Mucosa of descending colon (tissue), 3 donors: ENCODE measurements at regions not wholly inside any gene's neighbourhood (a gene's known extent, or its start where the extent isn't known, plus 50 kb on each side); places are given as distances from the start of the nearest gene placed in this dataset.

Source experiments
- ATAC-seq: fragments of 200-7000 bp; cut with Tn5 transposase; one replicate; pipeline ENCODE4 v1.9.1; 2020; ENCODE audit warnings: mild to moderate bottlenecking, moderate library complexity
- DNase-seq, 3 donors: peaks; one replicate each; pipeline ENCODE4 v3.0.0-alpha.2; 2020
- H3K36me3 ChIP-seq: fragments of 200-600 bp; one replicate; pipeline ENCODE4 v1.8.0; 2021; ENCODE audit warnings: low read depth, mild to moderate bottlenecking
- H3K4me1 ChIP-seq: fragments of 200-600 bp; one replicate; pipeline ENCODE4 v1.8.0; 2021; ENCODE audit warnings: low read depth, mild to moderate bottlenecking
- H3K4me3 ChIP-seq: fragments of 200-600 bp; one replicate; pipeline ENCODE4 v1.8.0; 2021; ENCODE audit warnings: mild to moderate bottlenecking
- H3K9me3 ChIP-seq: fragments of 200-600 bp; one replicate; pipeline ENCODE4 v1.8.0; 2021; ENCODE audit warnings: mild to moderate bottlenecking
- CTCF ChIP-seq: fragments of 200-600 bp; IDR thresholded peaks from one replicate; pipeline ENCODE4 v1.8.0; 2022; ENCODE audit warnings: antibody characterized with exemption, mild to moderate bottlenecking
- intact Hi-C, 2 donors: fragments of 100-400 bp; cut with DNase I in 1 of 2; cut with micrococcal nuclease in 1 of 2; formaldehyde crosslinking; loops; one replicate each; pipeline versions ENCODE4 v1.11.0 to v1.11.1; 2022; cut with DNase I, micrococcal nuclease
- donor health status: DM: no; HTN: no; CAD: no; lungs with moderate emphysema.
- donor health status: DM: no; HTN: no; CAD: no.
- donor health status: DM: no; HTN: yes; CAD: no.

GRCh38 chr2:215597577-215597976, 161.7 kb upstream of the FN1 start:
- intact Hi-C loops: no loop called here
- Histone ChIP-seq H3K4me3 (no peak overlapping the region), H3K9me3 (no peaks in the 10 kb centered on the region), H3K36me3 (no peaks in the 10 kb centered on the region), H3K4me1 (no peaks in the 10 kb centered on the region)
- DNase-seq (no peak), ATAC-seq (no peak)
- no peak for TF ChIP-seq CTCF

- no peaks in the 10 kb centered on the region for H3K36me3 ChIP-seq
- H3K9me3 ChIP-seq: no peaks in the 10 kb centered on the region
- ATAC-seq: no peak
- DNase-seq: no peak
- no peaks in the 10 kb centered on the region for H3K4me1 ChIP-seq
- no peak overlapping the region for H3K4me3 ChIP-seq
- intact Hi-C loops: no loop called here
- TF ChIP-seq CTCF: no peak
These were observed 158.9 kb upstream of the FN1 start for GRCh38 chr2:215594766-215595165.

GRCh38 chr2:215590010-215590745, 154.3 kb upstream of the FN1 start:
- Histone ChIP-seq H3K4me1 (no peaks in the 10 kb centered on the region), H3K4me3 (no peak overlapping the region), H3K36me3 (no peaks in the 10 kb centered on the region), H3K9me3 (no peaks in the 10 kb centered on the region)
- TF ChIP-seq CTCF: no peak
- ATAC-seq: no peak
- intact Hi-C loops: no loop called here
- DNase-seq: no peak

- H3K4me1 ChIP-seq: no peaks in the 10 kb centered on the region
- intact Hi-C loops: no loop called here
- no peaks in the 10 kb centered on the region for H3K36me3 ChIP-seq
- TF ChIP-seq CTCF: no peak
- no peaks in the 10 kb centered on the region for H3K9me3 ChIP-seq
- DNase-seq (no peak), ATAC-seq (no peak)
- no peak overlapping the region for H3K4me3 ChIP-seq
These were observed 148.0 kb upstream of the FN1 start for GRCh38 chr2:215583881-215584280.

GRCh38 chr2:215579809-215580208, 143.9 kb upstream of the FN1 start:
- peak in 1 of 3 donors; percentile 2 for DNase-seq
- no peak overlapping the region for H3K4me3 ChIP-seq
- H3K9me3 ChIP-seq: no peaks in the 10 kb centered on the region
- no peaks in the 10 kb centered on the region for H3K36me3 ChIP-seq
- no peak for TF ChIP-seq CTCF
- ATAC-seq: no peak
- H3K4me1 ChIP-seq: no peaks in the 10 kb centered on the region
- intact Hi-C loops: no loop called here

GRCh38 chr2:215577356-215577755, 141.5 kb upstream of the FN1 start:
- ATAC-seq: no peak
- no peaks in the 10 kb centered on the region for H3K4me1 ChIP-seq
- no peaks in the 10 kb centered on the region for H3K36me3 ChIP-seq
- H3K9me3 ChIP-seq: no peaks in the 10 kb centered on the region
- intact Hi-C loops: no loop called here
- no peak overlapping the region for H3K4me3 ChIP-seq
- no peak for TF ChIP-seq CTCF
- no peak for DNase-seq
